Epithelial cell of esophagus (primary cell): ENCODE measurements at regions not wholly inside any gene's neighbourhood (a gene's known extent, or its start where the extent isn't known, plus 50 kb on each side); places are given as distances from the start of the nearest gene placed in this dataset.

Experiments used
- DNase-seq: peaks from one replicate; pipeline ENCODE4 v3.0.0; 2010; ENCODE audit warnings: low read depth
- H3K4me3 ChIP-seq: 2 replicates; pipeline ENCODE4 v1.5.1; 2011; ENCODE audit warnings: mild to moderate bottlenecking, low read length, control low read depth
- CTCF ChIP-seq: IDR thresholded peaks from 2 replicates; pipeline ENCODE4 v1.5.1; 2011; ENCODE audit warnings: low read depth, mild to moderate bottlenecking, low read length, control low read depth, inconsistent platforms; ENCODE audit not compliant: insufficient read depth; ENCODE audit errors: missing control alignments

- no peak for TF ChIP-seq CTCF
- H3K4me3 ChIP-seq, result no peak overlapping the region
- no peak for DNase-seq
Measured at GRCh38 chr18:55149994-55150393, 190.7 kb upstream of the CCDC68 start.

DNA sequence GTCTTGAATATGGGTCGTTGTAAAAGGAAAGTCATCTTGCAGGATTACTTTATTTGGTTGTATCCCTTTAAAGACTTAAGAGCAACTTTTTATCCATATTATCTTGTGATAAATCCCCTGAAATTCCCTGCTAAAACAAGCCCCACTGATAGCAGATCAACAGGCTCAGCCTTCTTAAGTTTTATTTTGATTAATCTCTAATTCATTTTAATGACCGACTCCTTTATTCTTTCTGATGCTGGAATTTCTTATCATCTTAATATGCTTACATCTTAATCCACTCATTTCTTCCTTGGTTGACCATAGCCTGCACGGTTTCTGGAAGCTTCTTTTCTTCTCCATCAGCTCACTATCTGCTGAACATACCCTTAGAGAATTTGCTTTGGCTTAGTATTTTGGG is 188.5 kb upstream of the CCDC68 start:
- TF ChIP-seq CTCF, result no peak

DNA sequence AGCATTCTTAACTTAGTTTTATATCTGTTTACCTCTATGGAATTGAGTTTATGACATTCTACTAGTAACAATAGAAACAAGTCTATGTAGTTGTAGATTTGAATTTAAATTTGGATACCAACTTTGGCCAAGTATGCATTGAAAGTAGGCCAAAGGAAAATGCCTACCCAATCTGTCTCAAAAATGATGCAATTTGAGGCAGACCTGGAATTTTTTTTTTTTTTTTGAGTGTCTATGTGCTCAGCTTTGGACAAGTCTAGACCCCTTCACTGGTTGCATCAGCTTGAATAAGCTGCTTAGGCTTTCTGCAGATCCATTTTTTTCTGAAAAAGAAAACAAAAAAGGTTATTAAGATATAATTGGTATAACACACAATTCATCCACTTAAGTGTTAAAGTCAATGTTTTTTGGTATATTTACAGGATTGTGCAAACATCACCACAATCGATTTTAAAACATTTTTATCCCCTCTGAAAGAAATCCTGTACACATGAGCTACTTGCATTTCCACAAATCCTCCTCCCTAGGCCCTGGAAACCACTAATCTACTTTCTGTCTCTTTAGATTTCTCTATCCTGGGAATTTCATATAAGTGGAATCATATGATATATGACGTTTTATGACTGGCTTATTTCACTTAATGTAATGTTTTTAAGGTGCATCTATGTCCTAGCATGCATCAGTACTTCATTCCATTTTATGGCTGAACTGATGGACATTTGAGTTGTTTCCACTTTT is 185.1 kb upstream of the CCDC68 start:
- DNase-seq, result peak; percentile 71
- no peak for TF ChIP-seq CTCF
- H3K4me3 ChIP-seq, result no peak overlapping the region

More for the DNA sequence above, 188.5 kb upstream of the CCDC68 start:
- H3K4me3 ChIP-seq, result no peak overlapping the region
- no peak for DNase-seq

DNA sequence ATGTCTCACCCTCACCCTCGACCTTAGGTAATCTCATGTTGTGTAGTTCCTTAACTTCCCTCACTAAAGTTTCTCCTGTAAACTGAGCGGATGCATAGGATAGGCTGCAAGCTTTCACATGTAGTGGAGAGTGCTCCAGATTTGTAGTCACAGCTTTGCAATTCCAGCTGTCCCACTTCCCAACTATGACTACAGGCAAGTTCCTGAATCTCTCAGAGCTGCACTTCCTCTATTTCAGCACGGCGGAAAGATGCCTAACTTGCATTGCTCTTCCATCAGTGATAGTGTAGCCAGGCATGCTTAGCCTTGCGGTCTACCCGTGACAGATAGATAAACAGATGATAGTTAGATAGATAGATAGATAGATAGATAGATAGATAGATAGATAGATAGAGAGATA is 183.1 kb upstream of the CCDC68 start:
- TF ChIP-seq CTCF, result no peak
- peak; percentile 6 for DNase-seq
- H3K4me3 ChIP-seq, result no peak overlapping the region

GRCh38 chr18:55141318-55141717 is 182.1 kb upstream of the CCDC68 start:
- H3K4me3 ChIP-seq, result no peak overlapping the region
- DNase-seq, result no peak
- no peak for TF ChIP-seq CTCF

GRCh38 chr18:55139836-55140235 is 180.6 kb upstream of the CCDC68 start:
- no peak for TF ChIP-seq CTCF
- no peak overlapping the region for H3K4me3 ChIP-seq
- DNase-seq, result no peak

DNA sequence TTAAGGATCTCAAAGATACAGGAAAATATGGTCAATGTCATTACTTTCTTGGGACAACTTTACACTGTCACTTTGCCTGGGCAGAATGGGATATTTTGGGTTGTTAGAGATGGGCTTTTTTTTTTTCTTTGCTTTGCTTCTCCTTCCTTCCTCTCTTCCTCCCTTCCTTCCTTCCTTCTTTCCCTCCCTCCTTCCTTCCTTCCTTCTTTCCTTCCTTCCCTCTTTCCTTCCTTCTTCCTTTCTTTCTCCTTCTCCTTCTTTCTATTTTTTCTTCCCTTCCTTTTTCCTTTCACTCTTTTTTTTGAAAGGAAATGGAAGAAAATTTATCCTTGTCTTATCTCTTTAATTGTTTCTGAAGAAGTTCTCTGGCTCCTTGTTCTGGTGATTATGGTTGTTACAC is 180.0 kb upstream of the CCDC68 start:
- no peak for DNase-seq
- no peak for TF ChIP-seq CTCF
- no peak overlapping the region for H3K4me3 ChIP-seq
